ENCODE measurements at regions not wholly inside any gene's neighbourhood (a gene's known extent, or its start where the extent isn't known, plus 50 kb on each side); places are given as distances from the start of the nearest gene placed in this dataset.

DNA sequence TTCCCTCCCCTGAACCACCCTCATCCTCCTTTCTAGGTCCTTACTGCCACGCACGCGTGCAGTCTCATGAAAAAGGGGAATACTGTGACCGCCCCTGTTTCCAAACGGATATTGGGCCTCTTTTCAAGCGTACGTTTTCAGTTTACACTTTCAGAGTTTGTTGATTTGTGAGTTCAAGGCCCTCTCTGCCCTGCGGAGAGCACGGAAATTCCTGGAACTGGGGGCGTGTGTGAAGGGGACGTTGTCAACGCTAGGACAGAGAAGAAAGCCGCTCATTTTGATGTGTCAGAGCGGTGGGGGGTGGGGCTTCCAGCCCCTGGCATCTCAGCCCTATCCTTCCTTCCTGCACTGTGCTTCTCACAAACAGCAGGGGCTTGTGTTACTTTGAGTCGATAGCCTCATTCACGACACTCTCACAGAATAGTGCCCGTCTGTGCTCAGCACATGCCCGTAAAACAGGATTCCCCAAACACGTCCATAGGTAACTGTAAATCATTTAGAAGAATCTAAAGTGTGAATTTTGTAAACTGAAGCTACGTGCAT, 137.6 kb upstream of the PEG3 start:
- TF ChIP-seq, protein P1, sequence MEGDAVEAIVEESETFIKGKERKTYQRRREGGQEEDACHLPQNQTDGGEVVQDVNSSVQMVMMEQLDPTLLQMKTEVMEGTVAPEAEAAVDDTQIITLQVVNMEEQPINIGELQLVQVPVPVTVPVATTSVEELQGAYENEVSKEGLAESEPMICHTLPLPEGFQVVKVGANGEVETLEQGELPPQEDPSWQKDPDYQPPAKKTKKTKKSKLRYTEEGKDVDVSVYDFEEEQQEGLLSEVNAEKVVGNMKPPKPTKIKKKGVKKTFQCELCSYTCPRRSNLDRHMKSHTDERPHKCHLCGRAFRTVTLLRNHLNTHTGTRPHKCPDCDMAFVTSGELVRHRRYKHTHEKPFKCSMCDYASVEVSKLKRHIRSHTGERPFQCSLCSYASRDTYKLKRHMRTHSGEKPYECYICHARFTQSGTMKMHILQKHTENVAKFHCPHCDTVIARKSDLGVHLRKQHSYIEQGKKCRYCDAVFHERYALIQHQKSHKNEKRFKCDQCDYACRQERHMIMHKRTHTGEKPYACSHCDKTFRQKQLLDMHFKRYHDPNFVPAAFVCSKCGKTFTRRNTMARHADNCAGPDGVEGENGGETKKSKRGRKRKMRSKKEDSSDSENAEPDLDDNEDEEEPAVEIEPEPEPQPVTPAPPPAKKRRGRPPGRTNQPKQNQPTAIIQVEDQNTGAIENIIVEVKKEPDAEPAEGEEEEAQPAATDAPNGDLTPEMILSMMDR (IDR thresholded peaks at IDR 0.05), result no peak
- no peak for TF ChIP-seq ZFX (IDR thresholded peaks at IDR 0.05; ENCODE audit: borderline replicate concordance)

Measured in 22Rv1 (cell line).